HG02870 (cell line): ENCODE measurements at regions not wholly inside any gene's neighbourhood (a gene's known extent, or its start where the extent isn't known, plus 50 kb on each side); places are given as distances from the start of the nearest gene placed in this dataset.
A peak's percentile ranks its signal among the peaks of the same experiment; 100 is the strongest.
"Not testable (repeated sequence)": the region's sequence is repeated elsewhere in the genome, so short reads cannot be mapped to it uniquely, and the experiment has no call there.

ENCODE experiments used
- ATAC-seq: cut with Tn5 transposase; IDR thresholded peaks from one replicate; pipeline ENCODE4 v1.9.1; 2021; ENCODE audit warnings: mild to moderate bottlenecking, moderate library complexity; ENCODE audit not compliant: unreplicated experiment

DNA sequence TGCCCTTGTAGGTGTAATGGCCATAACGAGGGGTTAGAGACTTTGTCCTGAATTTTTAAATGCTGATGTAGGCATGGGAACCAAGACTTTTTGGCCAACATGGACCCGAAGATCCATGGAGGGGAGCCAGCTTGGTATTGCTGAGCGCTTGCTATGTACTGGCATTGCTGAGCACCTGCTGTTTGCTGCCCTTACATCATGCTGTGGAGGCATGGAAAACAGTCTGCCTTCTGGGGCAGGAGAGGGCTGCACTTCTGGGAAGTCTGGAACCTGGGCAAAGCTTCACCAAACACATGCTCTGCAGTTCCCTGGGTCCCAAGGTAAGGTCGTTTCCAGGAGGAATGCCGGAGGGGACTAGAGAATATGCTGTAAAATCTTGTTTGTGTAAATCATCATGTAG lies 86.3 kb upstream of the CNIH3 start:
- ATAC-seq = no peak

DNA sequence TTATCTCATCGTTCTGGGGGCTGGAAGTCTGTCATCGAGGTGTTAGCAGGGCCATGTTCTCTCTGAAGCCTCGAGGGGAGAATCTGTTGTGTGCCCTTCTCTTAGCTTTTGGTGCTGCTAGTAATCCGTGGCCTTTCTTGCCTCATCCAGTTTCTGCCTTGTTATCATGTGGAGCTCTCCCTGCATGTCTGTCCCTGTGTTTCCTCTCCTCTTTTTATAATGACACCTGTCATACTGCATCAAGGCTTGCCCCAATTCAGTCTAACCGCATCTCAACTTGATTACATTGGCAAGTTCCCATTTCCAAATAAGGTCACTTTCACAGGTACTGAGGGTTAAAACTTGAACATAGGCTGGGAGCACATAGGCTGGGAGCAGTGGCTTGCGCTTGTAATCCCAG lies 82.6 kb upstream of the CNIH3 start:
- no peak for ATAC-seq

DNA sequence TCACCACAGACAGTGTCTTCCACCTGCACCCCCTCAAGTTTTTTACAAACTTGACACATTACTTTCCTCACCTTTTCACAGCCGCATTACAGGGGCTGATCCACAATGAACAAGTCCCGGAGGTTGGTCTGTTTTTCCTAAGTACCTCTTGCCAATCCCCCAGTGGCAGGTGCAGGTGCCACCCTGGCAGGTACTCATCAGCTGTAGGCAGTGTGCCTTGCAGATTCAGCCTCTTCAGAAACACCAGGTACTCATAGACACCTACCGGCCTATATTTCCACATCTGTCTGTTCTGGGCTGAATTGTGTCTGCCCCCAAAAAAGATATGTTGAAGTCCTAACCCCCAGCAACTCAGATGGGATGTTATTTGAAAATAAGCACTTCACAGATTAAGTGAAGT lies 81.4 kb upstream of the CNIH3 start:
- no peak for ATAC-seq

DNA sequence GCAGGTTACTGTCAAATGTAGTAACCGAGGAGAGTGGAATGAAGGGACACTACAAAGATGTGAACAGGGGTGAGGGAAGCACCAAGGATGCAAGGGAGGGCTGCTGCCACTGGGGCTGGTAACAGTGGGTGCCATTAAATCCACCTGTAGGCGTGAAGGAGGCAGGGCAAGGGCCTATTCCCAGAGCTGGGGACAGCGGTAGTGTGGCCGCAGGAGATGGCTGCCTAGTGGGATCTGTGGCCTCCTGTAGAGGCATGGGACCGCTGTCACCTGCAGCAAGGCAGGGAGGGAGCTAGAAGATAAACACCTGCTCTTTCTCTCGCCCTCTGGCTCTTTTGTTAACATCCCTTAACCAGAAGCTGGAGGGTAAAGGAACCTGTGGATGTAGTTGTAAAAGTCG lies 80.5 kb upstream of the CNIH3 start:
- no peak for ATAC-seq

DNA sequence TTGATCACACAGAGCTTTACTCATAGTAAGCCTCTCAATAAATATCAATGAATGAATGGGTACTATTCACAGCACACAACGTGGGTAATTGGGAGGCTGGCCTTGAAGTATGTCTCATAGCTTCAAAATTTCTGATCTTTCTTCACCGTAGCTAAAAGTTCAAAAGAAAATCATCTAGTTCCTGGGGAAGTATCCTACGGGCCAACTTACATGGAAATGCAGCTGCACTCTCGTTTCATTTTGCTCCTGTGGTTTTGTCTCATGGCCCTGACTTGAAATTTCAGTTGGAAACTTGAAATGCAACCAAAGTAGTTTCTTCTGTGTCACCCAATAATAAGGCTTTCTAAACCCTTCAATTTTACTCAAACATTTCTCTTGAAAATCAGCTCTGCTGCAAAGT lies 76.1 kb upstream of the CNIH3 start:
- no peak for ATAC-seq

DNA sequence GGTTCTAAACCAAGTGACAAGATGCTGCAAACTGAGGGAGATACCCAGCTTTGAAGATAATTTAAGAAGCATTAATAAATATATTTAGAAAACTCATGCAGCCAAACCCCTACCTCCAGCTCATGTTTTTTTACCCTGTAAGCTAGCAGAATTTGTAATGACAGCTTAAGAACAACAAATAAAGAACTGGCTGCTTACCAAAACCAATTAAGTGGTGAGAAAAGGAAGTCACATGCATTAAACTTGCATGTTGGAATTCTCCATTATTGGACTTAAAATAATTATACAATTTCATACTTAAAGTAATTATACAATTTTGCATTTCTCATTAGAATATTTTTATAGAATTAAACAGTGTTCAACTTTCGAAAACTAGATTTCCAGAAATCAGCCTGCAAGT lies 75.6 kb upstream of the CNIH3 start:
- no peak for ATAC-seq

DNA sequence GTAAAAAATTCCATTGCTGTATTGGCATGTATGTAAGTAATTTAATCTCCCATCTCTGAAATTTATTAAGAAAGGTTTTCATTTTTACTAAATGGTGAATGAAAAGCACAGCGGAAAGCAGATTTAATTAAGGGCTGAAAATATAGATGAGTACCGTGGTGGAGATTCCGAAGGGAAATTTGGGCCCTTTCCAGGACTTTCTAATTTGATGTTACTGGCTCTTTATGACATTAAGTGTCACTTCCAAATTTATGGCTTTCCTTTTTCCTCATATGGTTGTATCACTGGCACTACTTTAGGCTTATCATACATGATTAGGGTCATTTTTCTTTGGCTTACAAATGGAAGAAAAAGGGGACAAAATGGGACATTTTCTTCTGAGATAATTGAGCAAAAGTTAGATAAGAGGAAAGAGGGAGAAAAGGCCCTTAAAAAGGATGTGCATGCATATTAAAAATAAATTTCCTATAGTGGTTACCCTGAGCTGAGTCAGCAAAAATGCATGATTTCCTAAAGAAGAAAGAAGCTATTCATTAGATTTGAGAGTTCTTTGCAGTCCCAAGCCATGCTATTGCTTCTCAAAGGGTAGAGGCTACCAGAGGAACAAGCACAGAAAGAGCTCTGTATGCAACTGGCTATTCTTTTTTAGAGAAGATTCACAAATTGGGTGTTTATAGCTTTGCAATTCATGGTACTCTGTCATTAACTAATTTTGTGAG lies 74.9 kb upstream of the CNIH3 start:
- no peak for ATAC-seq

DNA sequence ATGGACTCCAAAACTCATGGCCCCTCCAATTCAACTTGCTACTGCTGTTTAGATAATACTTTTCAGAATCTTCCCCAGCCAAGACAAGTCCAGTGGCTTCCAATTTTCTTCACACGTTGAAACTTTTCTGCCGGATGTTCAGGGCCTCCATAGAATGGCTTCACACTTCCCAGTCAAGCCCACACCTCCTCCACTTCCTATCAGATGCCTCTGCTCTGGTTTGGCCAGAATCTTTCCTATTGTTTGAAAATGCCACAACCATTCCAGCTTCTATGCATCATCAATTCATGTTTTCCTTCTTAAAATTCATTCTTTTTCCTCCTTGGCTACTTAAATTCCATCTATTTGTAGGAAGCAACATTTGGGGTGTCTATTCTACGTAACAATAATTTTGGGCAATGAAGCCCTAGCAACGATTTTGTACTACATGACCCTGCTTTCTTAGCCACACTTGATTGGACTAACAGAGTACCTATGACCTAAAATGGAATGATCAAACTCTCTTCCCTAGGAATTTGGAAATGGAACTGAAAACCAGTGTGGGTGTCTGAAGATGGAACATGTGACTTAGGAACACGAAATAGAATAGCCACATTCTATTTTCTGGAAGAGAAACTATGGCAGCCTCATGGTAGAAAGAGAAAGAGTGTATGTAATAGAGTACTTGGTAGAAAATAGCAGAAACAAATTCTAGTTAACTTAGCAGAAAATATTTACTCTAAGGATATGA lies 74.1 kb upstream of the CNIH3 start:
- no peak for ATAC-seq

DNA sequence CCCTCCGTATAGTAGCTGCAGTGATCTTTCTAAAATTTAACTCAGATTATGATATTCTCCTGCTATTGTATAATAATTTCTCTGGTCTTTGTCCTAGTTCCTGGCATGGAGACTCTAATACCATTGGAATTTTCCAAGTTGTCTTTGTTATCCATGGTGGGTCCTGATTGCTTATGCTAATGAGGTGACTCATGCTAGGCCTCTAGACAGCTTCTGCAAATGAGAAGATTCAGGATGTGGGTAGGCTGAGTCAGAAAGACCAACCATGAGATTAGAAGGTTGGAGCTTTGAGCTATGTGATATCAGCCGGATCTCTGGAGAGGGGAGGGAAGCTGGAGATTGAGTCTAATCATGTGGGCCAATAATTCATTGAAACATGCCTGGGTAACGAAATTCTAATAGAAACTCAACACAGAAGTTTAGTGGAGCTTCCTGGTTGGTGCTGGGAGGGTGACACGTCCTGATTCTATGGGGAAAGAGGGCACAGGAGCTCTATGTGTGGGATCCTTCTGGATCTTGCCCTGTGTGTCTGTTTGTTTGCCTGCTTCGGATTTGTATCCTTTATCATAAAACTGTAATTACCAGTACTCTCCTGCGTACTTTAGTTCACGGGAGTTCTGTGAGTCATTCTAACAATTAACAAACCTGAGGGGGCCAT lies 73.2 kb upstream of the CNIH3 start:
- peak; percentile 48 for ATAC-seq

DNA sequence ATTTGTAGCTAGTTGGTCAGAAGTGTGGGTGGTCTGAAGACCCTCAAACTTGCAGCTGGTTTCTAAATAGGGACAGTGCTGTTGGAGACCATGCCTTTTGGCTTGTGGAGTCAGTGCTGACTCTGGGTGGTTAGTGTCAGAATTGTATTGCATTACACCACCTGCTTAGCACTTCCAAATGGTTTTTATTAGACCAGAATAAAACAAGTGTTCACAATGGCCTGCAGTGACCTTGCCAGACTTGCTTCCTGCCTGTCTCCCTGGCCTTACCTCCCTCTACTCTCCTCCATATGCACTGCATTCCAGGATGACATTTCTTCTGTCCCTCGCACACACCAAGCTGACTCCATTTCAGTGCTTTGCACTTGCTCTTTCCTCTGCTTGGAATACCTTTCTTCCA lies 72.7 kb upstream of the CNIH3 start:
- no peak for ATAC-seq

DNA sequence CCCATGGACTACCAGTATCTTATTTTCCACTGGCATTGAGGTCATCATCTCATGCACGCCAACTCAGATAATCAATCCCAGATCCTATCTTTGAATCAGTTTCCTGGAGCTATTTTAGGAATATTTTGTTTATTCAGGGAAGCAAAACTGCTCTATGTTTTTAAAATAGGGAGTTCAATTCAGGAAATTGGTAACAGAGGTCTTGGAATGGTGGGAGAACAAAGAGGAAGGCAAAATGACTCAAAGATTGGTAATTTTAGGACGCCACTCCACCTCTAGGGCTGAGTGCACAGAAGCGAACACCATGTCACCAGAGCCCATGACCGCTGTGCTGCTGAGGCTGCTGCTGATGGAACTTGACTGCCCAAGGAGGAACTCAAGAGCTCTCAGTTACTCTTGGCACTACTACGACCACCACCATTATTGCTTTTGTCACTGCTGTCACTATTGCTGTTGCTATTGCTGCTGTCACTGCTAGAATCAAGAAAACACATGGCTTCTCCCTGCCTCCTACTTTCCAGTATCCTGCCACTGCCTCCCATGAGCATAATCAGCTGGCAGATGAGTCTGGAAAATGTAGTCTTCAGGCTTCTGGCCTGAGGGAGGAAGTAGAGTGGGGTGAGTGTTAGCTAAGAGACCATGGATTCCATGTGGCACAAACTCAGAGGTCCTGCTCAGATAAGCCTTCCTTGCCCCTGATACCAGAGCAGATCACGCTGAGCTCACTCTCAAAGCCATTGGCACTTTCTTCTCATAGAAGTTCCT lies 71.6 kb upstream of the CNIH3 start:
- ATAC-seq = no peak

DNA sequence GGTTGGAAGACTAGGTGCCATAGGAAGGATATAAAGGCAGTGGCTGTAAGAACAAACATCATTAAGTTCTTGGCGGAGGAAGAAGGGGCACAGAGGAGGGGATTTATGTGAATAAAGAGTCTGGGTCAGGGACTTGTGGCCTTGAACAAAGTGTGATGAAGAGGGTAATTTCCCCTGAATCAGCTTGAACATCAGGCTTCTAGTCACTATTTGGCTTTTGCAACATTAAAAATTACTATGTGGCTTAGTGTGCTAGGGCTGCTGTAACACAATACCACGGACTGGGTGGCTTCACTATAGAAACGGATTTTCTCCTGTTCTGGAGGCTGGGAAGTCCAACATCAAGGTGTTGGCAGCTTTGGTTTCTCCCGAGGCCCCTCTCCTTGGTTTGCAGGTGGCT lies 70.5 kb upstream of the CNIH3 start:
- ATAC-seq = no peak

DNA sequence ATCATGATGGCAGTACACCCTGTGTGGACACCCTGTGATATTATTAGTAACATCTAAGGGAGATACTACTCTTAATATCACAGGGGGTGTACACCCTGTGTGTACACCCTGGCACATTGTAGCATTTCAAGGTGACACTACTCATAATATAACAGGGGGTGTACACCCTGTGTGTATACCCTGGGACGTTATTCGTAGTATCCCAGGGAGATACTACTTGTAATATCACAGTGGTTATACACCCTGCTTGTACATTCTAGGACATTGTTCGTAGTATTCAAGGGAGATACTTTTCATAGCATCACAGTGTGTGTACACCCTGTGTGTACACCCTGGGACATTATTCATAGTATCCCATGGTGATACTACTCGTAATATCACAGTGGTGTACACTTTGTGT lies 67.4 kb upstream of the CNIH3 start:
- ATAC-seq = no peak

DNA sequence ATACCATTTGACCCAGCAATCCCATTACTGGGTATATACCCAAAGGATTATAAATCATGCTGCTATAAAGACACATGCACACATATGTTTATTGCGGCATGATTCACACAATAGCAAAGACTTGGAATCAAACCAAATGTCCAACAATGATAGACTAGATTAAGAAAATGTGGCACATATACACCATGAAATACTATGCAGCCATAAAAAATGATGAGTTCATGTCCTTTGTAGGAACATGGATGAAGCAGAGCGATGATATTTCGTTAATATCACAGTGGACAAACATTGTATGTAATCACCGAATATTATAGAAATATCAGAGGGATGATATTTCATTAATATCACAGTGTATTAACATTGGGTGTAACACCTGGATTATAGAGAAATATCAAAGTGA lies 64.9 kb upstream of the CNIH3 start:
- not testable (repeated sequence) for ATAC-seq

DNA sequence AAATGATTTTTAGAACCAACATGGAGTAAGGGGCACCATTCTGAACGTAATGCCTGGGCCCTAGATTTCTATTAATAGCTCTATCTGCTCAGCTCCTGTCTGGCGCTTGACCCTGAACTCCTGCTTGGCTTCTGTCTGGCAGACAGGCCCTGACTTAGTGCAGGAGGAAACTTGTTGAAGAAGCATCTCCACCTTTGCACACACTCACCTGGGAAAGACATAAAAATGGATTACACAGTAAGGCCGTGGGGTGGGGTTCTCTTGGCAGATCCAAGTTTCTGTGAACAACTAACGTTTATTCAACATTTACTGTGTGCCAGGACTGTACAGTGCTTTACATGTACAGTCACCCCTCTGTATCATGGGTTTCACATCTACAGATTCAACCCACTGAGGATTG lies 62.1 kb upstream of the CNIH3 start:
- no peak for ATAC-seq

DNA sequence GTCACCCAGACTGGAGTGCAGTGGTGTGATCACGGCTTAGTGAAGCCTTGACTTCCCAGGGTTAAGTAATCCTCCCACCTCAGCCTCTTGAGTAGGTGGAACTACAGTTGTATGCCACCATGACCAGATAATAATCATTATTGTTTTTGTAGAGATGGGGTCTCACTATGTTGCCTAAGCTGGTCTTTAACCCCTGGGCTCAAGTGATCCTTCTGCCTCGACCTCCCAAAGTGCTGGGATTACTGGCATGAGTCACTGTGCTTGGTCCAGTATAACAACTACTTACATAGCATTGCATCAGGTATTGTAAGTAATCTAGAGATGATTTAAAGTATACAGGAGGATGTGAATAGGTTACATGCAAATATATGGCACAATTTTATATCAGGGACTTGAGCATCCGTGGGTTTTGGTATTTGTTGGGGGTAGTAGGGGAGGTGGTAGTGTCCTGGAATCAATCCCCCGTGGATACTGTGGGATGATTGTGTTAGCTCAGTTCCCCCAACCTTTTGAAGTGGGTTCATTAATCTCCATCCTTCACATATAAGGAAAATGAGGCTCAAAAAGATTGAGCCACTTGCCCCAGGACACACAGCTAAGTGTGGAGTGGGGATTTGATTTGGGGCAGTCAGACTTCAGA lies 61.4 kb upstream of the CNIH3 start:
- ATAC-seq = no peak

DNA sequence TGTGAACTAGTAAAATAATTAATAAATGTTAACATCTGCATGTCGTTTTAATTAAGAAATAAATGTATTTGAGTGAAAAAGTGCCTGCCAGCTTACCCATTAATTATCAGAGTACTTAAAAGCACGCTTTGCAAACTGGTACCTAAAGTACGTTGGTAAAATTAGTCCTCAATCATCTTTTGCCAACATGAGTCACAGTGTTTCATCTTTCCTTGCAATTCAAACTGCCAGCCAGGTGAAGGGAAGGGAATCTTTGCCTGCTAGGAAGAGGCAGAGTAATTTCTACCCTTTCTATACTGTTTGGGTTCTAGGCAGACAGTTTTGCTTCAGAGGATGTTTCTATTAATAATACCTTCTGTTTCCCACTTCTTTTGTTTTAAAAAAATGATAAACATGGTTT lies 57.2 kb upstream of the CNIH3 start:
- ATAC-seq = no peak

DNA sequence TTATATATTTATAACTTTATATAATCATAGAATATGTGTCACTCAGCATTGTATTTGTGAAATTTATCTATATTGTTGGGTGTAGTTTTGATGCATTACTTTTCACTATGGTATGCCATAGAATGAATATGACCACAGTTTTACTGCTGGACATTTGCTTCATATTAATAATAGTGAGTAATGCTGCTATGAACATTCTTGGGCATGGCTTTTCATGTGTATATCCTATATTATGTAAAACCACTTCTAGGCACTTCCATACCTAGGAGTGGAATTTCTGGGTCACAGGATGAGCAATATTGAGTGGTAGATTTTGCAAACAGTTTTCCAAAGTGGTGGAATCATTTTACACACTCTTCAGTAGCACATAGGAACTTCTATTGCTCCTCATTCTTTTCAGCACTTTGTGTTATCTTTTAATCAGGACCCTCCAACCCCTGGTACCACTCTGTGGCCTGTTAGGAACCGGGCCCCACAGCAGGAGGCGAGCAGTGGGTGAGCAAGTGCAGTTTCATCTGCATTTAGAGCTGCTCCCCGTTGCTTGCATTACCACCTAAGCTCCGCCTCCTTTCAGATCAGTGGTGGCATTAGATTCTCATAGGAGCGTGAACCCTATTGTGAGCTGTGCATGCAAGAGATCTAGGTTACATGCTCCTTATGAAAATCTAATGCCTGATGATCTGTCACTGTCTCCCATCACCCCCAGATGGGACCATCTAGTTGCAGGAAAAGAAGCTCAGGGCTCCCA lies 56.0 kb upstream of the CNIH3 start:
- ATAC-seq = no peak

DNA sequence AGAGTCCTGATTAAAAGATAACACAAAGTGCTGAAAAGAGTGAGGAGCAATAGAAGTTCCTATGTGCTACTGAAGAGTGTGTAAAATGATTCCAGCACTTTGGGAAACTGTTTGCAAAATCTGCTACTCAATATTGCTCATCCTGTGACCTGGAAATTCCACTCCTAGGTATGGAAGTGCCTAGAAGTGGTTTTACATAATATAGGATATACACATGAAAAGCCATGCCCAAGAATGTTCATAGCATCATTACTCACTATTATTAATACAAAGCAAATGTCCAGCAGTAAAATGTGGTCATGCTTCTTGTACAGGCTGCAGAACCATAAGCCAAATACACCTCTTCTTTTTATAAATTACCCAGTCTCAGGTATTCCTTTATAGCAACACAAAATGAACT lies 53.2 kb upstream of the CNIH3 start:
- ATAC-seq = not testable (repeated sequence)

DNA sequence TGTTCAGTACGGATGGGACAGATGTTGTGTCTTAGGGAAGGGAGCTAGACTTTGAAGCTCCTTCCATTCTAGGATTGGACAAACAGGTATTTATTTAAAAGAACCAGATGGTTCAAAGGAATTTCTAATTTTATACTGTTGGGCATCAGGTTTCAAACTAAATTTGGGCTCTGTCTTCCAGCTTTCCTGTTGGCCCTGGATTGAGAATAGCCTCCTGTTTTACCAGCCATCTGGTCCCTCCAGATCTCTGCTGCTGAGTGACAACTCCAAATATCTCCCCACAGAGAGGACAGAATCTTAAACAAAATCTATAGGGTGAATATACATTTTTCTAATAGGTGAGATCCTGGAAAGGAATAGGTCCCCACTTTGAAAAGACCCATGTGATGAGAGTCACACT lies 52.5 kb upstream of the CNIH3 start:
- ATAC-seq = no peak
